ENCODE measurements at regions not wholly inside any gene's neighbourhood (a gene's known extent, or its start where the extent isn't known, plus 50 kb on each side); places are given as distances from the start of the nearest gene placed in this dataset.

- ATAC-seq (replicated peaks in 1 of 2), result no peak
- Mint-ChIP-seq H3K4me1 (ENCODE audit: low read depth) (no peaks in the 10 kb centered on the region), H3K36me3 (ENCODE audit: insufficient read depth in 2 of 2) (no peaks in the 10 kb centered on the region), H3K9me3 (peaks cover 2 to 3% of the 10 kb centered on the region in 2 donors), H3K4me3 (no peak overlapping the region), H3K27ac (no peak overlapping the region), H3K27me3 (ENCODE audit: low read depth) (no peaks in the 10 kb centered on the region)
- no peak for DNase-seq
These were observed 738.4 kb upstream of the TMEM132C start for GRCh38 chr12:127528551-127528950.

- Mint-ChIP-seq H3K36me3 (ENCODE audit: insufficient read depth in 2 of 2) (no peaks in the 10 kb centered on the region), H3K27ac (no peak overlapping the region), H3K27me3 (ENCODE audit: low read depth) (no peaks in the 10 kb centered on the region), H3K4me3 (no peak overlapping the region), H3K4me1 (ENCODE audit: low read depth) (no peaks in the 10 kb centered on the region), H3K9me3 (peaks cover 2 to 3% of the 10 kb centered on the region in 2 donors)
- DNase-seq, result no peak
- ATAC-seq (replicated peaks in 1 of 2), result no peak
These were observed 735.4 kb upstream of the TMEM132C start for GRCh38 chr12:127531542-127531941.

- Mint-ChIP-seq H3K36me3 (ENCODE audit: insufficient read depth in 2 of 2) (no peaks in the 10 kb centered on the region), H3K9me3 (peaks cover 2 to 3% of the 10 kb centered on the region in 2 donors), H3K4me3 (no peak overlapping the region), H3K4me1 (ENCODE audit: low read depth) (no peaks in the 10 kb centered on the region), H3K27me3 (ENCODE audit: low read depth) (no peaks in the 10 kb centered on the region), H3K27ac (no peak overlapping the region)
- no peak for DNase-seq
- ATAC-seq (replicated peaks in 1 of 2), result no peak
These were observed 733.6 kb upstream of the TMEM132C start for GRCh38 chr12:127533353-127533752.

GRCh38 chr12:127536833-127537428 is 730.0 kb upstream of the TMEM132C start:
- Mint-ChIP-seq H3K9me3 (peaks cover 0 to 2% of the 10 kb centered on the region in 2 donors), H3K4me3 (no peak overlapping the region), H3K27me3 (ENCODE audit: low read depth) (no peaks in the 10 kb centered on the region), H3K27ac (no peak overlapping the region), H3K4me1 (ENCODE audit: low read depth) (no peaks in the 10 kb centered on the region), H3K36me3 (ENCODE audit: insufficient read depth in 2 of 2) (no peaks in the 10 kb centered on the region)
- no peak for ATAC-seq (replicated peaks in 1 of 2)
- no peak for DNase-seq

- Mint-ChIP-seq H3K27ac (no peak overlapping the region), H3K4me1 (ENCODE audit: low read depth) (no peaks in the 10 kb centered on the region), H3K9me3 (peaks cover 0 to 2% of the 10 kb centered on the region in 2 donors), H3K36me3 (ENCODE audit: insufficient read depth in 2 of 2) (no peaks in the 10 kb centered on the region), H3K4me3 (no peak overlapping the region), H3K27me3 (ENCODE audit: low read depth) (no peaks in the 10 kb centered on the region)
- DNase-seq (no peak), ATAC-seq (replicated peaks in 1 of 2) (no peak)
These were observed 728.7 kb upstream of the TMEM132C start for GRCh38 chr12:127538316-127538715.

- Mint-ChIP-seq H3K27ac (no peak overlapping the region), H3K36me3 (ENCODE audit: insufficient read depth in 2 of 2) (no peaks in the 10 kb centered on the region), H3K4me1 (ENCODE audit: low read depth) (no peaks in the 10 kb centered on the region), H3K9me3 (peaks cover 0 to 2% of the 10 kb centered on the region in 2 donors), H3K27me3 (ENCODE audit: low read depth) (no peaks in the 10 kb centered on the region), H3K4me3 (no peak overlapping the region)
- DNase-seq (no peak), ATAC-seq (replicated peaks in 1 of 2) (no peak)
These were observed 727.6 kb upstream of the TMEM132C start for GRCh38 chr12:127539226-127539858.

- no peaks in the 10 kb centered on the region for H3K27me3 Mint-ChIP-seq (ENCODE audit: low read depth)
- ATAC-seq (replicated peaks in 1 of 2) (no peak), DNase-seq (no peak)
- no peaks in the 10 kb centered on the region for H3K9me3 Mint-ChIP-seq
- no peak overlapping the region for H3K27ac Mint-ChIP-seq
- H3K4me1 Mint-ChIP-seq (ENCODE audit: low read depth), result no peaks in the 10 kb centered on the region
- H3K4me3 Mint-ChIP-seq, result no peak overlapping the region
- no peaks in the 10 kb centered on the region for H3K36me3 Mint-ChIP-seq (ENCODE audit: insufficient read depth in 2 of 2)
These were observed 724.6 kb upstream of the TMEM132C start for GRCh38 chr12:127542391-127542790.

GRCh38 chr12:127542931-127543330 is 724.0 kb upstream of the TMEM132C start:
- Mint-ChIP-seq H3K9me3 (no peaks in the 10 kb centered on the region), H3K4me1 (ENCODE audit: low read depth) (no peaks in the 10 kb centered on the region), H3K27ac (no peak overlapping the region), H3K27me3 (ENCODE audit: low read depth) (no peaks in the 10 kb centered on the region), H3K36me3 (ENCODE audit: insufficient read depth in 2 of 2) (no peaks in the 10 kb centered on the region), H3K4me3 (no peak overlapping the region)
- ATAC-seq (replicated peaks in 1 of 2), result no peak
- no peak for DNase-seq

- no peaks in the 10 kb centered on the region for H3K27me3 Mint-ChIP-seq (ENCODE audit: low read depth)
- no peak overlapping the region for H3K27ac Mint-ChIP-seq
- no peaks in the 10 kb centered on the region for H3K36me3 Mint-ChIP-seq (ENCODE audit: insufficient read depth in 2 of 2)
- no peaks in the 10 kb centered on the region for H3K4me1 Mint-ChIP-seq (ENCODE audit: low read depth)
- no peak overlapping the region for H3K4me3 Mint-ChIP-seq
- ATAC-seq (replicated peaks in 1 of 2) (no peak), DNase-seq (no peak)
- peaks cover 0 to 1% of the 10 kb centered on the region in 2 donors for H3K9me3 Mint-ChIP-seq
These were observed 720.1 kb upstream of the TMEM132C start for GRCh38 chr12:127546721-127547505.

GRCh38 chr12:127548123-127548553 is 718.8 kb upstream of the TMEM132C start:
- peaks cover 0 to 3% of the 10 kb centered on the region in 2 donors for H3K9me3 Mint-ChIP-seq
- DNase-seq (no peak), ATAC-seq (replicated peaks in 1 of 2) (peak; percentile 32 to 73)
- H3K27me3 Mint-ChIP-seq (ENCODE audit: low read depth), result no peaks in the 10 kb centered on the region
- no peaks in the 10 kb centered on the region for H3K4me1 Mint-ChIP-seq (ENCODE audit: low read depth)
- no peak overlapping the region for H3K27ac Mint-ChIP-seq
- no peaks in the 10 kb centered on the region for H3K36me3 Mint-ChIP-seq (ENCODE audit: insufficient read depth in 2 of 2)
- H3K4me3 Mint-ChIP-seq, result no peak overlapping the region

GRCh38 chr12:127550271-127550670 is 716.7 kb upstream of the TMEM132C start:
- no peak for DNase-seq
- no peaks in the 10 kb centered on the region for H3K36me3 Mint-ChIP-seq (ENCODE audit: insufficient read depth in 2 of 2)
- no peaks in the 10 kb centered on the region for H3K27me3 Mint-ChIP-seq (ENCODE audit: low read depth)
- no peaks in the 10 kb centered on the region for H3K4me1 Mint-ChIP-seq (ENCODE audit: low read depth)
- H3K27ac Mint-ChIP-seq, result no peak overlapping the region
- peaks cover 0 to 3% of the 10 kb centered on the region in 2 donors for H3K9me3 Mint-ChIP-seq
- no peak for ATAC-seq (replicated peaks in 1 of 2)
- no peak overlapping the region for H3K4me3 Mint-ChIP-seq

GRCh38 chr12:127552838-127553237 is 714.1 kb upstream of the TMEM132C start:
- DNase-seq (no peak), ATAC-seq (replicated peaks in 1 of 2) (no peak)
- Mint-ChIP-seq H3K4me1 (ENCODE audit: low read depth) (peaks cover 8% of the 10 kb centered on the region), H3K36me3 (ENCODE audit: insufficient read depth in 2 of 2) (peaks cover 0 to 2% of the 10 kb centered on the region in 2 donors), H3K4me3 (no peak overlapping the region), H3K9me3 (peaks cover 2 to 11% of the 10 kb centered on the region in 2 donors), H3K27ac (no peak overlapping the region), H3K27me3 (ENCODE audit: low read depth) (peaks cover 6% of the 10 kb centered on the region)

GRCh38 chr12:127555071-127555470 is 711.9 kb upstream of the TMEM132C start:
- Mint-ChIP-seq H3K4me1 (ENCODE audit: low read depth) (peaks cover 27% of the 10 kb centered on the region), H3K27me3 (ENCODE audit: low read depth) (peaks cover 6% of the 10 kb centered on the region), H3K36me3 (ENCODE audit: insufficient read depth in 2 of 2) (peaks cover 5 to 6% of the 10 kb centered on the region in 2 donors), H3K9me3 (peaks cover 6 to 12% of the 10 kb centered on the region in 2 donors), H3K4me3 (no peak overlapping the region), H3K27ac (no peak overlapping the region)
- DNase-seq (no peak), ATAC-seq (replicated peaks in 1 of 2) (no peak)
